Fibroblast of the conjunctiva (primary cell): ENCODE measurements at regions not wholly inside any gene's neighbourhood (a gene's known extent, or its start where the extent isn't known, plus 50 kb on each side); places are given as distances from the start of the nearest gene placed in this dataset.
"Not testable (repeated sequence)": the region's sequence is repeated elsewhere in the genome, so short reads cannot be mapped to it uniquely, and the experiment has no call there.

Experiments
- DNase-seq: peaks from one replicate; pipeline ENCODE4 v3.0.0-alpha.2; 2010; ENCODE audit warnings: low read depth

- DNase-seq: no peak
Observed at GRCh38 chr2:16243411-16243996, 303.2 kb downstream of the MYCN start.

- DNase-seq: no peak
Observed at GRCh38 chr2:16242906-16243305, 302.6 kb downstream of the MYCN start.

- no peak for DNase-seq
Observed at GRCh38 chr2:16241166-16242160, 301.1 kb downstream of the MYCN start.

- no peak for DNase-seq
Observed at GRCh38 chr2:16240402-16240801, 300.1 kb downstream of the MYCN start.

- DNase-seq: no peak
Observed at GRCh38 chr2:16239296-16239850, 299.0 kb downstream of the MYCN start.

- DNase-seq: no peak
Observed at GRCh38 chr2:16238786-16239185, 298.4 kb downstream of the MYCN start.

- no peak for DNase-seq
Observed at GRCh38 chr2:16238001-16238761, 297.8 kb downstream of the MYCN start.

GRCh38 chr2:16235747-16236146, 295.4 kb downstream of the MYCN start:
- DNase-seq: no peak

- DNase-seq: not testable (repeated sequence)
Observed at GRCh38 chr2:16235291-16235690, 294.9 kb downstream of the MYCN start.

GRCh38 chr2:16228951-16229350, 288.6 kb downstream of the MYCN start:
- DNase-seq: no peak

GRCh38 chr2:16228471-16228870, 288.1 kb downstream of the MYCN start:
- DNase-seq: no peak

GRCh38 chr2:16227811-16228462, 287.6 kb downstream of the MYCN start:
- no peak for DNase-seq

- DNase-seq: no peak
Observed at GRCh38 chr2:16226943-16227664, 286.8 kb downstream of the MYCN start.

GRCh38 chr2:16226381-16226780, 286.0 kb downstream of the MYCN start:
- no peak for DNase-seq

GRCh38 chr2:16225545-16225944, 285.2 kb downstream of the MYCN start:
- DNase-seq: no peak

GRCh38 chr2:16225071-16225470, 284.7 kb downstream of the MYCN start:
- DNase-seq: no peak

GRCh38 chr2:16224298-16225045, 284.1 kb downstream of the MYCN start:
- no peak for DNase-seq

GRCh38 chr2:16223841-16224177, 283.5 kb downstream of the MYCN start:
- DNase-seq: no peak

GRCh38 chr2:16223161-16223840, 283.0 kb downstream of the MYCN start:
- no peak for DNase-seq

GRCh38 chr2:16222326-16222725, 282.0 kb downstream of the MYCN start:
- no peak for DNase-seq
